Activated CD4-positive, CD25-positive, alpha-beta regulatory T cell treated with anti-CD3 and anti-CD28 coated beads, Interleukin-2, amount 50 U/mL, for 72 hours (primary cell): ENCODE measurements at regions not wholly inside any gene's neighbourhood (a gene's known extent, or its start where the extent isn't known, plus 50 kb on each side); places are given as distances from the start of the nearest gene placed in this dataset.
"Not testable (repeated sequence)": the region's sequence is repeated elsewhere in the genome, so short reads cannot be mapped to it uniquely, and the experiment has no call there.

ENCODE experiments used
- DNase-seq: peaks from one replicate; pipeline ENCODE4 v3.0.0; 2021

GRCh38 chr6:144546807-144547206 is 261.7 kb downstream of the UTRN start:
- no peak for DNase-seq

DNA sequence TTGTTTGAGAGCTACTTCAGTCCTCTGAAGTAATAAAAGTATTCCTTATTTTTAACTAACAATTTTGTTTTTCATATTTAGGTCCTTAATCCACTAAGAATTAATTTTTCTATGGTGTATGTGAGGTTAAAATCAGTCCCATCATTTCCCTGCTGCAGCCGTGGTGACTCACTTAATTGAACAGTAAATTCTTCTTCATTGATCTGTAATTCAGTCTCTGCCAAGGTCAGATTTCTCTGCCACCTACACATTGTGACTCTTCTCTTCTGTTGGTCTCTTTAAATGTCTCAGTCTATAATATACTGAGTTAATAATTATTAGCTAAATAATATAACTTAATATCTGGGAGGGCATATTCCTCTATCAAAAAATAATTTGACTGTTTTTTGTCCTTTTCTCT is 262.3 kb downstream of the UTRN start:
- no peak for DNase-seq

- no peak for DNase-seq
These were observed 263.4 kb downstream of the UTRN start for GRCh38 chr6:144548536-144548935.

GRCh38 chr6:144549837-144550747 is 265.0 kb downstream of the UTRN start:
- DNase-seq = no peak

- no peak for DNase-seq
These were observed 266.2 kb downstream of the UTRN start for GRCh38 chr6:144551339-144551738.

- no peak for DNase-seq
These were observed 269.9 kb downstream of the UTRN start for GRCh38 chr6:144555066-144555465.

DNA sequence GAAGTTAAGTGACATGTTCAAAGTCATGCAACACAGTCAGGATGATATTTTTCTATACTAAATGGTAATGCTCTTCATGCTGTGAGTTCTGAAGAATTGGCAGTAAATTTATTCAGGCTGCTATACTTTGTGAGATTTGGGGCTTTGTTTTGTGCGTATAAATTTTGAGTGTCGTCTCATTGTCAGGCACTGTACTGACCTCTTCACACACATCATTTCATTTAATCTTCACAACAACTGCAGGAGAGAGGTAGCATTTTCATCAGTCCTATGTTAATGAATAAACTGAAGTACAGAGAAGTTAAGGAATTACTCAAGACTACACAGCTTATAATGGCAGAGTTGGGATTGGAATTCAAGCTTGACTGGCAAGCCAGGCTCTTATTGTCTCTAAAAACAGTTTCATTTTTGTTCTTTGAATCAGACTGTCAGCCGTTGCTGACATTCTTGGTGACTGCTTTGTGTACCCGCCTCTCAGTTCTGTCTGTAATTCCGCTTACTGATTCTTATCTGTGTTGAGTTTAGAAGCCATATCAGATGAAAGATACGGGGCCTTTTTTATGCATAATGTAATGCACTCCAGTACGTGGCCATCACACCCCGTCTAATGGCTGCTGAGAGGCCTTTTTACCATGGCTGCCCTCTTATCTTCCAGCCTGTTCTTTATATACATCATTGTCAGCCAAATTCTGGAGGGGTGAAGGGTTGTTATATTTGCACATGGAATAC is 274.9 kb downstream of the UTRN start:
- DNase-seq = no peak

DNA sequence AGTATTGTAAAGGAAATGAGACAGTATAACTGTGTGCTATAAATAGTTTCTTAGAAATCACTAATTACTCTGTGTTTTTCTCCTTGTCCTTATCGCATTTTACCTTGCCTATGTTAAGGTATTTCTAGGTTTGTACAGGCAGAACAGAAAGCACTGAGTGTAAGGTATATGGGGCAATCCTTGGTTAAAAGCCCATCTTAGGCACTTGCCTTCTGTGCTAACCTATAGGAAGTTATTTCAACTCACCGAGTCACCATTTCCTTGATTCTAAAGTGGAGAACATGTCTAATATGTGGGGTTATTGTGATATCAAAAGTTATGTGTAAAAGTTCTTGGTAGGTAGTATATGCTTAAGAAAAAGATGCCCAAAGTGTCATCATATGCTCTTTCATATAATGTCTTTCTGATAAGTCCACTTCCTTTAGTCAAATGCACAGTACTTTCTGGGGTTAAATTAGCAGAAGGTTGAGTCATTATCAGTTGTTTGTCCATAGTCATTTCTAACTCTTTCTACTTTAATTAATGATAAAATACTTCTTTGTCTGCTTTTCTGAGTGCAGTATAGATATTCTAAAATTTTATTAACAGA is 276.4 kb downstream of the UTRN start:
- no peak for DNase-seq

DNA sequence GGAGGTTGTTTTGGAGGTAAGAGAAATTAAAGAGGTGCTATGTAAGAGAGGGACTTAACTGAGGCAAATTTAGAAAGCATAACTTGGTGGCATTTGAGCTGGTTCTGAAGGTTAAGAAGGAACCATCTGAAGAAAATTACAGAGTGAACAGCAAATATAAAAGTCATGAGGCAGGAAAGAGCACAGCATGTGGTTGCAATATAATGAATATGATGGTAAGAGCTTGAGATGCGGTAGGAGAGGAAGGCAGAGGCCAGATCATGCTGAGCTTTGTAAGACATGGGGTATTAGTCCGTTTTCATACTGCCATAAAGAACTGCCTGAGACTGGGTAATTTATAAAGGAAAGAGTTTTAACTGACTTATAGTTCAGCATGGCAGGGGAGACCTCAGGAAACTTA is 279.1 kb downstream of the UTRN start:
- no peak for DNase-seq

- DNase-seq = no peak
These were observed 281.9 kb downstream of the UTRN start for GRCh38 chr6:144566868-144567615.

DNA sequence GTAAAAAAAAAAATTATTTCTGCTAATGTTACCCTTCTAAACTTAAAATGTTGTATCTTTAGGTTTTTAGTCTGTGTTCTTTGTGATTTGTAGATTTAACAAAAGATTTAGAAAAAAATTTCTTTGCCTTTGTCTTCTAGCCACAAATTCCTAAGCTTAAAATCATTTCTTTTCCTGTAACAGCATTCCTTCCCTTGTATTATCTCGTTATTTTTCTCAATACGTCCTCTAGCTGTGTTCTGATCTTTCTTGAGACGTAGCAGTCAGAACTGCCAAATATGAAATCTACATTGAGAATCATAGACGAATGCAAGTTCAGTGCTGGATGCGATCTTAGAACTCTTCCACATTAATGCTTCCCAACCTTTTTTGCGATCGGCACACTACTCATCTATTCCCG is 283.1 kb downstream of the UTRN start:
- DNase-seq = no peak

DNA sequence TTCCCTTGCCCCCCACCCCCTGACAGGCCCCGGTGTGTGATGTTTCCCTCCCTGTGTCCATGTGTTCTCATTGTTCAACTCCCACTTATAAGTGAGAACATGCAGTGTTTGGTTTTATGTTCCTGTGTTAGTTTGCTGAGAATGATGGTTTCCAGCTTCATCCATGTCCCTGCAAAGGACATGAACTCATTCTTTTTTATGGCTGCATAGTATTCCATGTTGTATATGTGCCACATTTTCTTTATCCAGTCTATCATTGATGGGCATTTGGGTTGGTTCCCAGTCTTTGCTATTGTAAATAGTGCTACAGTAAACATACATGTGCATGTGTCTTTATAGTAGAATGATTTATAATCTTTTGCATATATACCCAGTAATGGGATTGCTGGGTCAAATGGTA is 287.4 kb downstream of the UTRN start:
- not testable (repeated sequence) for DNase-seq

- no peak for DNase-seq
These were observed 289.7 kb downstream of the UTRN start for GRCh38 chr6:144574796-144575195.

DNA sequence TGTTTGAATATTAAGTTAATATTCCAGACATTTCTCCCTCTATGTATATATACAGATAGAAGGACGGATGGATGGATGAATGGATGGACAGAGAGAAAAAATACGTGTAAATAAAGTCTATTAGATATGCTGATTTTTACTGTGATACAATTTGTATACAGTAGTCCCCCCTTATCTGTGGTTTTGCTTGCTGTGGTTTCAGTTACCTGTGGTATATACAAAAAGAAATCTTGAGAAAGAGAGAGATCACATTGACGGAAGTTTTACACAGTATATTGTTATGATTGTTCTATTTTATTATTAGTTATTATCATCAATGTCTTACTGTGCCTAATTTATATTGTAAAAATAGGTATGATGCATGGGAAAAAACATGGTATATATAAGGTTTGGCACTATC is 290.2 kb downstream of the UTRN start:
- no peak for DNase-seq

DNA sequence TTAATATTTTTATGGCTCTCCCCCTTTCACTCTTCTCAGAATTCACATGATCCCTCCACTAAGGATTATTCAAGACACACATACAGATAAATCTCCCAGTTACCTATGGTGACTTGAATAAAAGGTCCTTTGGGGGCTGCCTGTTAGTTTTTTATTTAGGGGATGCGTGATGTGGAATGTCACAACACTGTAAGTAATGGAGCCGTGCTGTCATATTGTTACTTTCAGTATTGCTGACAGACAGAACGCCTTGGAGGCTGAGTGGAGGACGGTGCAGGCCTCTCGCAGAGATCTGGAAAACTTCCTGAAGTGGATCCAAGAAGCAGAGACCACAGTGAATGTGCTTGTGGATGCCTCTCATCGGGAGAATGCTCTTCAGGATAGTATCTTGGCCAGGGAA is 291.7 kb downstream of the UTRN start:
- DNase-seq = no peak

DNA sequence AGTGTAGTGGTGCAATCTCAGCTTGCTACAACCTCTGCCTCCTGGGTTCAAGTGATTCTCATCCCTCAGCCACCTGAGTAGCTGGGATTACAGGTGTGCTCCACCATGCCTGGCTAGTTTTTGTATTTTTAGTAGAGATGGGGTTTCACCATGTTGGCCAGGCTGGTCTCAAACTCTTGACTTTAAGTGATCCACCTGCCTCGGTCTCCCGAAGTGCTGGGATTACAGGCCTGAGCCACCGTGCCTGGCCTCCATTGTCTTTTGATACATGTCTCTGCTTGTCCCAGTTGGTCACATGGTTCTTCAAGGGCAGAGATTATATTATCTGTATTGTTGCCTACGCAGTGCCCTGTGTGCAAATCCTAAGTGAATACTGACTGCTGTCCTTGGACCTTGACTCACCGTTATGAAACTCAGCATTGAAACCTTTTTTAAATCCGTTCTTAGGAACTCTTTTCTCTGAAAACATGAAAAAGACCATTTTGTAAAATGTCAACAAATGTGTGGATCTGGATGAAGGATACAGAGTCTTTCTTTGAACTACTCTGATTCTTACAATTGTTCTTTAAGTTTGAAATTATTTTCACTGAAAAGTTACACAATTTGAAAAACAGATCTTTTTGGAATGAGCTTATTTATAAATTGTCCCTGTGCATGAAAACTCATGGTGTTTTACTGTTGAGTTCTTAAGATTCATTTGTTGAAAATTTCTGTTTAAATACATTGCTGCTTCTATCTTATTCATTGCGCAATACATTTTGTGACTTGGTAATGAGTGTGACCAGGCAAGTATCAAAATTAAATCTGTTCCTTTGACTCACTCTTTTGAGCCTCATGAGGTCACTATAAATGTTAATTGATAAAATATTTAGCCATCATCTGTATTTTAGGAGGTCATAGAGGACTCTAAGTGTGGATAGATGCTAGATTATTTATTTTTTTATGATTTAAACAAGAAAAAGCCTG is 293.5 kb downstream of the UTRN start:
- DNase-seq = no peak

- DNase-seq = no peak
These were observed 294.9 kb downstream of the UTRN start for GRCh38 chr6:144580039-144580438.

DNA sequence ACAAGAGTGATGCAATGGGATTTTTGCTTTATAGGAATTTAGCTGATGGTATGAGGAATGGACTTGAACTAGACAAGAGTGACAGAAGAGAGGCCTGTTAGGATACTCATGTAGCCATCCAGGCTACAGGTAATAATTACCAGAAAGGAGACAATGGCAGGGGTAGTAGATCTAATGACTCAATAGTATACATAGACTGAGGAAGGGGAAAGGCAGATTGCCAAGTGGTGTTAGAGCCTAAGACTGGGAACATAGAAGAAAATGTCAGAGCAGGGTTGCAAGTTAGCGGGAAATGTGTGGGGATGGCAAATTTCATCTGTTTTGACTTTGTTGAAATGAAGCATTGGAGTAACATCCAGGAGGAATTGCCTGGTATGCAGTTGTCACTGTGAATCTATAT is 295.6 kb downstream of the UTRN start:
- DNase-seq = no peak

DNA sequence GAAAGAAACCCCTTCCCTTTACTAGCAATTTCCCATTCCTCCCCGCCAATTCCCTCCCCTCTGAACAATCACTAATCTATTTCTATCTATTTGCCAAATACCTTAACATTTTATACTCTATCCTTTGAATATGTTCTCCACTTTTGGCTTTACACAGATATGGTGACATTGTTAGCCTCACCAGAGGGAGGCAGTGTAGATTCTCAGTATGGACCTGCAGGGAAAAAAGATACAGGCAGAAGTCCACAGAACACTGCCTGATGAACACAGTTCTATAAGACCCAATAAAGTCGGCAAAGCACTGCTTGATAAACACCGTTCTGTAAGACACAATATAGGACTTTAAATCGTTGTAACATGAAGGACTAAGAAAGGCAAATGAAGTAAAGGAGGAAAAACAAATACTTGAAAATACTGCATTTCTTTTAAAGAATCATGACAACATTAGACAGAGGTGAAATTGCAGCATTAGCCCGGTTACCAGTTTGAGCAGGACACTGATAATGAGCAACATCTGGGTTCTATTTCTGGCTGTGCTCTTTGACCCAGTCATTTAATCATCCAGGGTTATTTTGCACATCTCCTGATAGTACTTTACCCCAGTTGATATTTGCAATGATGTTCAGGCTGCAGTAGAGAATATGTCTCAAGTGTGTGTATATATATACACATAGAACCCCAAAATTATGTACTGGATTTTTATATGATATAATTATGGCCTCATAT is 296.8 kb downstream of the UTRN start:
- no peak for DNase-seq

- peak; percentile 42 for DNase-seq
These were observed 297.9 kb downstream of the UTRN start for GRCh38 chr6:144582939-144583613.

- no peak for DNase-seq
These were observed 298.4 kb downstream of the UTRN start for GRCh38 chr6:144583614-144583954.
